SW480 (cell line): ENCODE measurements at regions not wholly inside any gene's neighbourhood (a gene's known extent, or its start where the extent isn't known, plus 50 kb on each side); places are given as distances from the start of the nearest gene placed in this dataset.

Source experiments
- DNase-seq: peaks from one replicate; pipeline ENCODE4 v3.0.0-alpha.2; 2016; ENCODE audit warnings: low spot score

DNA sequence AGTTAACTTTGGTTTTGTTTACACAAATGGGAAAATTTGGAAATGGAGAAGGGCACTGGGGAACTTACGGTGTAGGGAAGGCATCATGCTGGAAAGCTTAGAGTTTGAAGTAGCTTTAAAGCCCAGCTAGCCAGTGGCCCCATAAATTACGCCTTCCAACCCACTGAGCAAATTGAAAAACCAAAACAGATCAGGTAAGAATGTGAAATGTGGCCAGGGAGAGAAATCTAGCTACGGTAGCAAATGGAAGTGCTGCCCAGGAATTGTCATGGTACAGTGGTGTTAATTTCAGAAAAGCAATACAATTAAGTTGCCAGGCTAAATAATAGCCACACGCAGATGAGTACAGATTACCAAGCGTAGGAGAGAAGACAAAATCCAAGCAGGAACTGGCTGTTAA is 654.8 kb downstream of the PRELID2 start:
- no peak for DNase-seq

DNA sequence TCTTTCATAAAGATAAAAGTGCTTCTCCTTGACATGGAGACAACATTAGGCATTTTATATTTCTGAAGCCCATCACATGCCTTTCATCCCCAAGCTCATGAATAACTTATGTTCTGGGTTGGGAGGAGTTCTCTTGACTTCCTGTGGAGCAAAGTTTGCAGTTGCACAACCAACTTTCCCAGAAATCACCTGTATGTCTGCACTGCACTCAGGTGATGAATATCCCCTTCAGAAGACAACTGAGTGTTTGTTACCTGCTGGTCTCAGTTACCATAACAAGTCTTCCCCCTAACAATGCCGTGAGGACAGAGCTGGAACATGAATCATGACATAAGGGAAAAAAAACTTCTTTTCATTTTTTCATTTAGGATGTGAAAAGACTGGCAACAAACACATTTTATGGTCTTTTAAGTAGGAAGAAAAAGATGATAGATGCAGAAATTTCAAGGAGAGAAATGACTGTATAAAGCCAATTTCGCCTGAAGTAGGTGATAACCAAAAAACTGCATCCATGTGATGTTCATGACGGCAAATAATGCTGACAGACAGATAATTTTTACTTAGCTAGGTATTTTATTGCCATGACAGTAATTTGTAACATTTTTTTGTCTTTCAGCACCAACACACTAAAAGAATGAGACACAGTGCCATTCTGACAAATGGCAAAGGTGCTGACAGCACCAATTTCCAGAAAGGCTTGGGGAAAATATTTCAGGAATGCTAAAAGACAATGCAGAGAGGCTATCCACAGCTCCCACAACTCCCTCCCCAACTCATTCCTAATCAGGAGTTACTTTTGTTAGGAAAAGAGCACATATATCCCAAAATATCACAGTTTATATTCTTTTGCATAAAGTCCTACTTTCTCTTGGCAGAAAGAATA is 656.3 kb downstream of the PRELID2 start:
- DNase-seq, result no peak

DNA sequence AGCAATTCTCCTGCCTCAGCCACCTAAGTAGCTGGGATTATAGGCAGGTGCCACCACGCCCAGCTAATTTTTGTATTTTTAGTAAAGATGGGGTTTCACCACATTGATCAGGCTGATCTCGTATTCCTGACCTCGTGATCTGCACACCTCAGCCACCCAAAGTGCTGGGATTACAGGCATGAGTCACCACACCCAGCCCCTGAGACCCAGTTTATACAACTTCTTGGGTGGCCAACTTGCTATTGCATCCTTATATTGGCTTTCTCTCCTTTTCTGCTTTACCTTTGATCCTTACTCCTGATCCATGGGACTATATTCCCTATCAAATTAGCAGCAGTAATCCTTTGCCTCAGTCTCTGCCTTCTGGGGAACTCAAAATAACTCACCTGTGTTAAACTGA is 659.1 kb downstream of the PRELID2 start:
- DNase-seq, result no peak

DNA sequence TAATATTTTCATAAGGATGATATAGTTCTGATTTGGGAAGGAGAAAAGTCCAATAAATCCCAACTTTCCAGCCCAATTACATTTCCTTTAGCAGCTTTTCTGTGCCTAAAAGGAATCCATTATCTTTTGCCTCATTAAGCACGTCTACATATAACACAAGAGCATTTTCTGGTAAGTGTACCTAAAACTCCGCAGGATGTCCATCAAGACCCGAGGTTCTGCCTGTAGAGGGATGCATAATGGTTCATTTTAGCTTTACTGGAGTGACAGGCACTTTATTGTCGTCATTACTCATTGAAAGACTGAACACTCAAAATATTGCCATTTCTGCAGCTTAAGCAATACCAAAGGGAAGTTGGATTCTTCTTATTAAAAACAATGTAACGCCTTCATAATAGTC is 669.0 kb downstream of the PRELID2 start:
- no peak for DNase-seq

DNA sequence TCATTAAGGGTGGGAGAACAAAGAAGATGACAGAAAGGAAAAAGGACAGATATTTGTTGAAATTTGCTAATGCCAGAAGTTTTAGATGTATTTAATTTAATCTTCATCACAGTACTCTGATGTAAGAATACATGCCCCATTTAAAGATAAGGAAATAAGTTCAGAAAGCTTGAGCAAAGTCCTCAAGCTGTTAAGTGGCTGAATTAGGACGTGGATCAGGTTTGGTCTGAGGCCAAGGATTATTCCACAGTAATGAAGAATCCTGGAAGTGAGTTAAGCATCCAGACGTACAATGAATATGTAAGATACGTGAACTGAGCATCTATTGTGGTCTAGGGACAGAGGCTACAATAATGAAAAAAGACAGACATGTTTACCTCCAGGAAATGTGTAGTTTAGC is 671.3 kb downstream of the PRELID2 start:
- DNase-seq, result no peak

DNA sequence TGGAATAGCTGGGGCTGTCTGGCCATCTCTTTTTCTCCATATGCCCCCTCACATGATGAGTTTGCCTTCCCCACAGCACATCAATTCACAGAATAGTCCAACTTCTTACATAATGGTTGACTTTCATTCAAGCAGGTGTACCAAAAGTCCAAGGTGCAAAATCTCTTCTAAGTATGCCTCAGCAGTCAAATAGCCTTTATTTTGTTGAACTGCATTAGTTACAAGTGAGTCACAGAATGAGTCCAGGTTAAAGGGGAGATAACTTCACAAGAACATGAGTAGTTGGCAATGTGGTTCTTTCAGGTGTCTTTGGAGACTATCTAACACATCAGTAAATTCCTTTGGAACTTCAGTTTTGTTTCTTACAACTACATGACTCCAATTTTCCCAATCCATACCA is 672.5 kb downstream of the PRELID2 start:
- no peak for DNase-seq

DNA sequence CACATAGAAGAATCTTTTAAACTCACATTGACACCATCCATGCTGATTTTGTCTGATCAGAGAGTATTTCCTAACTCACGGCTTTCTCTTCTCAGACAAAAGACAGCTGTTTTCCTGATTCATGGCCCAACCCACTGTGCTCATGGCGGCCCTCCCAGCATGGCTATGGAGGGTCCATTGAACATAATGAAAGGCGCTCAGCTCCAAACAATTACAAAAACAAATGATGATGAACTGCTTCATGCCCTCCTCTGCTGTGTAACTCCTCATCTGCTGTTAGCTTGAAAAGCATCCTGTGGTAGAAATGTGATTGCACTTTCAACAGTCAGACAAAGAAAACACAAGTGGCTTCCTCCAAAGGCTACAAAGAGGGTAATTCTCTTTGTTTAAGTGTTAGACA is 673.8 kb downstream of the PRELID2 start:
- DNase-seq, result no peak

DNA sequence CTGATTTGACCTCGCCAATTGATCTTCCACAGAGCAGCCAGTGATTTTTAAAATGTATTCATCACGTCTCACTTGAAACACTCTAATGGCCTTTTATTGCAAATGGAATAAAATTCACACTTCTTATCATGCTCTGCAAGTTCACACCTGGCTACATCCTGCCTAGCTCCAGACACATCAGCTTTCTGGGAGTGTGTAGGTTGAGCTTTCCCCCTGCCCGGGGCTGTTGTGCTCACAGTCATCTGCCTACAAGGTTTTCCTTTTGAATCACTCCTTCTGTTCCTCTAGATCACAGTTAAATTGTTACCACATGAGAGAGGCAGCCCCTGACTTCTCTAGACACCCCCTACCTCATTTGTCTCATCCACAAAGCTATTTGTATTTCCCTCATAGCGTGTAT is 674.5 kb downstream of the PRELID2 start:
- DNase-seq, result no peak

DNA sequence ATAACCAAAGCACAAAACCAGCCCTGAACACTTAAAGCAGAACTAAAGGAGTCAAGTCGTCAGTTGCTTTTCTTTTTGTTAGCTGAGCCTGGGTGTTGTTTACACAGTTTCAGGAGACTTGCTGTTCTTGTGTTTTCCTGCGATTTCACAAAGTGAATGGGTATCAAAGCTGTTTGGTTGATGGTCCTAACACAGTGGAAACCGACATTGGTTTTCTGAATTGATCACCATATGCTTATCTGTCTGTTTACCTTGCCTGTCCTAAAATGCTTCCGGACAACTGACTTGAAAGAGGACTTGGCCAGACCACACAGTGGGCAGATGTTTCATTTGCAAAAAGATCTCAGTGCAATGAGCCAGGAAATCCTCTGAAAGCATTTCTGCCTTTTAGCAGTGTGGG is 676.4 kb downstream of the PRELID2 start:
- DNase-seq, result no peak

DNA sequence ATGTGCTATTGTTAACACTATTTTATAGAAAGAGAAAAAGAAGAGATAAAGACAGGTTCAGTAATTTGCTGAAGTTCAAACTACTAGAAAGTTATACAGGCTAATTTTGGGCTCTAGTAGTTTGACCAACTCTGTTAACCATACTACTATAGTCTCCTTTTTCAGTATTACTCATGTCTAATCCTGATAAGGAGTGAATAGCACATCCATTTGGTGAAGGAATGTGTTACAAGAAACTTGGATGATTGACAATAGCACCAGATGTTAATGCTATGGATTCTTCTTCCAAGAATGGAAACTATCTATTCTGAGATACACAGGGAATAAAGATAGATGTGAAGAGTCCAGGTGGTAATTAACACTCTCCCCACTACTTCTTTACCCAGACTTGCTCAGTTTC is 677.3 kb downstream of the PRELID2 start:
- DNase-seq, result no peak

DNA sequence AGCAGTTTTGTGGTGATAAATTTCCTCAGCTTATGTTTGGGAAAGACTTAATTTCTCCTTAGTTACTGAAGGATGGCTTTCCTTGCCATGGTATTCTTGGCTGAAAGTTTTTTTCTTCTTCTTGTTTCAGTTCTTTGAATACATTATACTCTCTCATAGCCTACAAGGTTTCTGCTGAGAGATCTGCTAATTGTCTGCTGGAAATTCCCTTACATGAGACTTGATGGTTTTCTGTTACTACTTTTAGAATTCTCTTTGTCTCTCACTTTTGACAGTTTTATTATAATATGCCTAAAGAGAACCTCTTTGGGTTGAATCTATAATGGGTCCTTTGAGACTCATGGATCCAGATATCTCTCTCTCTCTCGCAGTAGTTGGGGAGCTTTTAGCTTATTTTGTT is 693.6 kb downstream of the PRELID2 start:
- no peak for DNase-seq

DNA sequence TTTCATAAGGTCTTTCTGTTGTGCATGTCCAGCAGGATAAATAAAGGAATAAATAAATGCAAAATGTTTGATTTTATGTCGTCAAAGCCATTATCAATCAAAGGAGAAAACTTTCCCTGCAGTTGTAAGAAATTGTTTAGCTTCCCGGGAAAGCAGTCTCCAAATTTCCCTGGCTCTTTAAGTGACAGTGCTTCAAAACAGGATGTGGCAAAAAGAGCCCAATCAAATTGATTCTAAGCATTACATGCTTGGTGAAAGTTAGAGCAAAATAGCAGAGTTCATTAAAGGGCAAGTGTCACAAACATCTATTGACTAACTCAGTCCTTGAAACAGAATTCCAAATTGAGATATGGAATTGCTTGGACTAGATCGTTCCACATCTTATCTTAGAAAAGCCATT is 704.1 kb downstream of the PRELID2 start:
- DNase-seq, result no peak

DNA sequence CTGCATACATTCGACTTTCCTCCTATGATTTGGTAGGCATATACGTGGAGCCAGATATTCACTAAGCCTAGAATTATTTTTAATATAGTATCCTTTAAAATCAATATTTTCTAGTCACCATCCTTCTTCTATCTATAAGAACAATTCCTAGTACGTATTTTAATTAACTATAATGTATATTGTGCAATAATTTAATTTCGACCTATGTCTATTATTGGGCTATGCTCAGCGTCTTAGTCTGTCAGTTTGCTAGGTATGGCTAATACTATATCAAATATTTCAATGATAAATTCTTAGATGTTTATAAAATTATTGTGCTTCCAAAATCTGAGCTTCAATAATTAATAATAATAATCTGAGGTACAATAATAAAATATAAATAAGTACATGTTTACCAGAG is 705.3 kb downstream of the PRELID2 start:
- DNase-seq, result no peak

DNA sequence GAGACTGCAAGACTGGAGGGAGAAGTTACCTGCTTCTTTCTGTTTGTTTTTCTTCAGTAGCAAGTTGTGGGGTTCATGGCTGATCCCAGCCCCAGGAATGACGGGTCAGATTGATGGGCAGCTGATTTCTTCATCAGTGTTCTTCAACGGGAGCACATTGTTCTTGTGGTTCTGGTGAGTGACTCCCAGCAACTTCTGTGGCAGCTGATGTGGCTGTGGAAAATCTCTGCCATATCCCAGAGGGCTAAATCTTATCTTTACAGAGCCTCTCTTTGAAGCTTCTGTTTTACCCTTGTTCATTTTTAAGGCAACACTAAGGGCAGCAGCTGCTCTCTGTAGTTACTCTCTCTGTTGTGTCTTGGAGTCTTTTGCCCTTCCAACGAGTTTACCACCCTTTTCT is 710.3 kb downstream of the PRELID2 start:
- DNase-seq, result no peak

DNA sequence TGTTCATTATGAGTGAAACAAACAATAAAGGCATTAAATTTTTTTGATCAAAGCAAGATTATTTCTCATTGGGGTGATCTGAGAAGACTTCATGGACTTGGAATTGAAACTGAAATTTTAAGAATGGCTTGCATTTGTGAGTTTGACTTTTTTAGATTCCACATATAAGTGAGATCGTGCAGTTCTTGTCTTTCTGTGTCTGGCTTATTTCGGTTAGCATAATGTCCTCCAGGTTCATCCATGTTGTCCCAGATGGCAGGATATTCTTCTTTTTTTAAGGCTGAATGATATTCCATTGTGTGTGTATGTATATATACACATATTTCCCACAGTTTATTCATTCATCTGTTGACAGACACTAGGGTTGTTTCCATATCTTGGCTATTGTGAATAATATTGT is 716.5 kb downstream of the PRELID2 start:
- DNase-seq, result no peak

DNA sequence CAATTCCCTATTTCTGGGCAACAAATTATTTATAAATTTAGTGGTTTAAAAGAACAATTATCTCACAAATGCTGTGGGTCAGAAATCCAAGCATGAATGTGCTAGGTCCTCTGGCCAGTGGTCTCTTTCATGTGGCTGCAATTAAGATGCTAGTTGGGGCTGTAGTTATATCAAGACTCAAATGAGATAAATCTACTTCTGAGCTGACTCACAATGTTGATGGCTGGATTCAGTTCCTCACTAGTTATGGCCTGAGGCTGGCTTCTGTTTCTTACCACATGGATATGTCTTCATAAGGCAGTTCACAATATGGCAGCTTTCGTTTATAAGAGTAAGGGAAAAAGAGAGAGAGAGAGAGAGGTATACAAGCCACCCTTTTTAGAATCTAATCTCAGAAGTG is 717.0 kb downstream of the PRELID2 start:
- DNase-seq, result no peak

DNA sequence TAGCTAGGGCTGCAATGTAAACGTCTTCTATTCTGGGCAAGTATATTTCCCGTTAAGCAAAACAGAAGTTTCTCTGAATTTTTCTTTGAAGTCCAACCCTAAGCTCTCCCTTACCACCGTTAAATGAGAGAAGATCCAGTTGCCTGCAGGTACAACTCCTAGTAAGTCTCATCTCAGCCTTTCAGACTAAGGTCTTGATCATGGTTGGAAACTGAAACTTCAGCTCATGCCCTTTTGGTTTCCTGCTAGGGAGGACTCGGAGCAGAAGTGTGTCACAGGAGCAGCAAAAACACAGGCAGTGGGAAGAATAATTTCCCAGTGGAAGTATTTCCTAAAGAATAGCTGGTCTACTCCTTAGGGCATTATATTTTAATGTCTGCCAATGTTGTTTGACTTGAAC is 717.9 kb downstream of the PRELID2 start:
- DNase-seq, result no peak

DNA sequence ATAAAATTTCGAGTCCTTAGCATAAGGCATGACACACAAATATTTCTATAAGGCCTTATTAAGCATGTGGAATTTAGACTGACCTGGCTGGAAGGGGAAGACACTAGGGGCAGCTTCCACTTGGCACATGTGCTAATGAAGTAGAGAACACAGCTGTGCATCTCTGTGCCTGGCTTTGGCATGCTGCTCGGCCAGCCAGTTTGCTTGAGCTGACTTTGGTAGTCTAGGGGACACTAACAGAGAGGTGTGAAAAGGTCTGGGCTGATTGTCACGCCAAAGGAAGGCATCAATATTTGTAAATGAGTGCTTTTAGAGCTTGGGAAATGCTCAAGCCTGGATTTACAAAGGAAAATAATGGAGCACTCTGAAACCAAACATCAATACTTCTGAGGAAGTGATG is 723.7 kb downstream of the PRELID2 start:
- no peak for DNase-seq

DNA sequence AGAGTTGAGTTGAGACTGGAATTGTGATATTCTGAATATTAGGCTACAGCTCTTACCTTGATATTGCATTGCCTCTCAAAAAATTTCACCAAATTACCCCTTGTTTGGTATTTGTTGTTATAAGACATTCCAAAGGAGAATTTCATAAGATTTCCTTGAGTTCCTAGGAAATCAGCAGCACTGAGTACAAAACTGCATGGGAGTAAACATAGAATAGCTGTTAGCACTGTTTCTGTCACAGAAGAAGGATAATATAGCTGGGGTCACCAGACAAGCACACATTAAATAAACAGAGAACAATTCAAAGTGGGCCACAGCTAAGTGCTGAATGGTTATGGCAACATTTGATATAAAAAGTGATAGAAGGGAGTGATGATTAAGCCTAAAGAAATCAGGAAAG is 724.3 kb downstream of the PRELID2 start:
- DNase-seq, result no peak

DNA sequence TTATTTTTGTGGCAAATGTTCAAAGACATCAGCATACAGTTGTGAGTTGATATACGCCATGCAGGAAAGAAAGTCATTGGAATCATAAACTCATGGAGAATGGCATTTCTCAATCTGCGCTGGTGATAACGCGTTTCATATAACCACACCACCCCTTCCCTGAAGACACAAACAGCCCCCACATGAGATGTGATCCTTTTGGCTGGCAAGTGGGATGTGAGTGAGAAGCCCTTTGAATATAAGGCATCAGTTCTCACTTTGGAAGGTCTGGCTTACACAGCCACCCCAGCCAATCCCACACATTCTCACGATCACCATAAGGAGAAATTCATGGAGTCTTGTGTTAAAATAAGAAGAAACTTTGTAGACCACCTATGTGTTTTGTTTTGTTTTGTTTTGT is 725.0 kb downstream of the PRELID2 start:
- no peak for DNase-seq

DNA sequence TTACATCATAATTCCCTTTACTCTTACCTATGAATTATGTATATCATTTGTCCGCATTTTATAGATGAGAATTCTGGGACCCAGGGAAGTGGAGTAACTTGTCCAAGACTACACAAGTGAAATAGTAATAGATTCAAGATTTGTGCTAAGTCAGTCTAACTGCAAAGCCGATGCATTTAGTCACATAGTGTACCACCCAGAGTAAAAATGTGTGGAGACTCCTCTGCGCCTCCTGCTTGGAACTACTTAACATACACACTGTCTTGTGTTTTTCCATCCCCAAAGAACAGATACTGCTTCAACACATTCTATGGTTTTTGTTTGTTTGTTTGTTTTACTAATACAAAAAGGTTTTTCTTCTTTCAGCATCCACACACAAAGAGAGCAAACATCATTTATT is 729.8 kb downstream of the PRELID2 start:
- no peak for DNase-seq

DNA sequence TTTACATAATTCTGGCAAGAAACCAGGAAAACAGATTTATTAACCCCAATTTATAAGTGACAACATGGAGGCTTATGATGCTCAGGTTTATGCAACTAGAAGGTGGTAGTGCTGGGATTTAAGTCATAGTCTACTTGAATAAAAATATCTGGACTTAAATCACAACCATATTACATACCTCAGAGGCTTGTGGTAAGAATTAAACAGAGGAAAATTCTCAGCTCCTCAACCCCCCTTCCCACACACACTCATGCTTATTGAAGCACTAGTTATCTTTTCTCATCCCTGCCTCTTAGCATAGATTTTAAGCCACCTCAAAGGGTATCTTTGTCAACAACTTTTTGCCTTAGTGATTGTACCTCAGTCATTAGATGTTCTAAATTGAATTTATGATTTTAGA is 731.0 kb downstream of the PRELID2 start:
- no peak for DNase-seq

DNA sequence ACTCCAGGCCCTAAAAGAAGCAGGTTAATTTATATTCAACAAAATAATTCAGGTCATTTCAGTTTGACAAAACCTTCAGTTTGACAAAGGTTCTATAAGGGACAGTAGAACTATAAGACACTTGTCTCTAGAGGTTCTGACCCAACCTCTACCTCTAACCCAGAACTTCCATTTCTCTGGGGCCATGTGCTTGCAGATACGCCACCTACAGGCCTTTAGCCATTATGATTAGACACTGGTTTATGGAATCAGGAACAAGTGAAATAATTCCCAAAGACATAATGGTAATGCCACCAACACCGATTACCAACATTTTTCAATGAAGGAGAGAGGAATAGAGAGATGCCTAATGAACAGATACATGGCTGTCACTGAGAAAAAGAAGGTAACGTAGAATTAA is 733.9 kb downstream of the PRELID2 start:
- no peak for DNase-seq

DNA sequence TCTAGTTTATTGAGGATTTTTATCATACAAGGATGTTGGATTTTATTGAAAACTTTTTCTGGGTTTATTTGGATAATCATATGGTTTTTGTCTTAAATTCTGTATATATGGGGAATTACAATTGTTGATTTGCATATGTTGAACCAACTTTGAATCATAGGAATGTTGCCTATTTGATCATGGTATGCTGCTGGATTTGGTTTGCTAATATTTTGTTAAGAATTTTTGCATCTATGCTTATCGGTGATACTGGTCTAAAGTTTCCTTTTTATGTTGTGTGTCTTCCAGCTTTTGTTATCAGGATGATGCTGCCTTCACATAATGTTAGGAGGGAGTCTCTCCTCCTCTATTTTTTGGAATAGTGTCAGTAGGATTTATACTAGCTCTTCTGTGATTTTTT is 745.0 kb downstream of the PRELID2 start:
- DNase-seq, result no peak
